Left lung (tissue), 4 donors: ENCODE measurements at regions not wholly inside any gene's neighbourhood (a gene's known extent, or its start where the extent isn't known, plus 50 kb on each side); places are given as distances from the start of the nearest gene placed in this dataset.
"Not testable (repeated sequence)": the region's sequence is repeated elsewhere in the genome, so short reads cannot be mapped to it uniquely, and the experiment has no call there.

ENCODE experiments used
- ATAC-seq: fragments of 200-7000 bp; cut with Tn5 transposase; one replicate; pipeline ENCODE4 v1.9.1; 2020; ENCODE audit warnings: moderate library complexity
- DNase-seq, 4 donors: peaks; one replicate each; pipeline ENCODE4 v3.0.0-alpha.2; 2013 to 2020
- H3K27ac ChIP-seq, 2 donors: fragments of 200-600 bp; sonication (generic) in 1 of 2; one replicate each; pipeline versions ENCODE4 v1.5.0 to v1.8.0; 2020 to 2021
- H3K27me3 ChIP-seq, 2 donors: fragments of 200-600 bp; sonication (generic) in 1 of 2; one replicate each; pipeline versions ENCODE4 v1.5.0 to v1.8.0; 2020 to 2021
- H3K36me3 ChIP-seq, 2 donors: fragments of 200-600 bp; sonication (generic) in 1 of 2; one replicate each; pipeline versions ENCODE4 v1.5.0 to v1.8.0; 2020 to 2021
- H3K4me1 ChIP-seq, 2 donors: fragments of 200-600 bp; one replicate each; pipeline ENCODE4 v1.8.0; 2021
- H3K4me3 ChIP-seq, 2 donors: fragments of 200-600 bp; sonication (generic) in 1 of 2; one replicate each; pipeline versions ENCODE4 v1.5.0 to v1.8.0; 2020 to 2021; ENCODE audit warnings: mild to moderate bottlenecking in 1 of 2
- H3K9me3 ChIP-seq, 2 donors: fragments of 200-600 bp; sonication (generic) in 1 of 2; one replicate each; pipeline versions ENCODE4 v1.5.0 to v1.8.0; 2020 to 2021
- CTCF ChIP-seq, 2 donors: fragments of 200-600 bp; sonication (generic) in 1 of 2; IDR thresholded peaks; one replicate each; pipeline versions ENCODE4 v1.5.0 to v1.8.0; 2021; ENCODE audit warnings: antibody characterized with exemption in 2 of 2
- intact Hi-C, 2 donors: fragments of 100-400 bp; cut with DNase I; formaldehyde crosslinking; loops; one replicate each; pipeline versions ENCODE4 v1.11.2 to v1.14.2; 2022
- donor health status: DM: no; HTN: yes; CAD: no.
- donor health status: DM: no; HTN: no; CAD: no.

GRCh38 chr5:40355181-40355580 lies 324.5 kb upstream of the PTGER4 start:
- peak in 1 of 4 donors; percentile 59 for DNase-seq
- H3K4me3 ChIP-seq = no peak overlapping the region
- H3K27me3 ChIP-seq = no peaks in the 10 kb centered on the region
- no peak overlapping the region for H3K27ac ChIP-seq
- no peak for ATAC-seq
- H3K9me3 ChIP-seq = peaks cover 0 to 6% of the 10 kb centered on the region in 2 donors
- TF ChIP-seq CTCF (IDR thresholded peaks at IDR 0.05) = no peak
- peaks cover 4 to 11% of the 10 kb centered on the region in 2 donors for H3K4me1 ChIP-seq
- H3K36me3 ChIP-seq = no peaks in the 10 kb centered on the region
- intact Hi-C loops = no loop called here

GRCh38 chr5:40354171-40354570 lies 325.5 kb upstream of the PTGER4 start:
- ATAC-seq (no peak), DNase-seq (no peak)
- Histone ChIP-seq H3K27ac (no peak overlapping the region), H3K27me3 (no peaks in the 10 kb centered on the region), H3K36me3 (no peaks in the 10 kb centered on the region), H3K9me3 (peaks cover 0 to 16% of the 10 kb centered on the region in 2 donors), H3K4me3 (no peak overlapping the region), H3K4me1 (peaks cover 4 to 11% of the 10 kb centered on the region in 2 donors)
- no peak for TF ChIP-seq CTCF (IDR thresholded peaks at IDR 0.05)
- intact Hi-C loops = no loop called here

- H3K4me1 ChIP-seq = peaks cover 4 to 11% of the 10 kb centered on the region in 2 donors
- no peaks in the 10 kb centered on the region for H3K27me3 ChIP-seq
- TF ChIP-seq CTCF (IDR thresholded peaks at IDR 0.05) = no peak
- no peak overlapping the region for H3K27ac ChIP-seq
- no peaks in the 10 kb centered on the region for H3K36me3 ChIP-seq
- DNase-seq (no peak), ATAC-seq (no peak)
- H3K4me3 ChIP-seq = no peak overlapping the region
- peaks cover 0 to 17% of the 10 kb centered on the region in 2 donors for H3K9me3 ChIP-seq
- intact Hi-C loops = no loop called here
Measured at GRCh38 chr5:40353442-40353841, 326.3 kb upstream of the PTGER4 start.

- H3K36me3 ChIP-seq = no peaks in the 10 kb centered on the region
- ATAC-seq (no peak), DNase-seq (no peak)
- no peak overlapping the region for H3K27ac ChIP-seq
- H3K27me3 ChIP-seq = no peaks in the 10 kb centered on the region
- no peak overlapping the region for H3K4me3 ChIP-seq
- peaks cover 0 to 17% of the 10 kb centered on the region in 2 donors for H3K9me3 ChIP-seq
- TF ChIP-seq CTCF (IDR thresholded peaks at IDR 0.05) = no peak
- intact Hi-C loops = no loop called here
- no peaks in the 10 kb centered on the region for H3K4me1 ChIP-seq
Measured at GRCh38 chr5:40347981-40348725, 331.6 kb upstream of the PTGER4 start.

- no peak for TF ChIP-seq CTCF (IDR thresholded peaks at IDR 0.05)
- Histone ChIP-seq H3K4me1 (no peaks in the 10 kb centered on the region), H3K36me3 (no peaks in the 10 kb centered on the region), H3K4me3 (no peak overlapping the region), H3K9me3 (peaks cover 0 to 14% of the 10 kb centered on the region in 2 donors), H3K27ac (no peak overlapping the region), H3K27me3 (no peaks in the 10 kb centered on the region)
- intact Hi-C loops = no loop called here
- no peak for DNase-seq
- ATAC-seq = no peak
Measured at GRCh38 chr5:40346901-40347300, 332.8 kb upstream of the PTGER4 start.

- ATAC-seq, H3K36me3 ChIP-seq, H3K27me3 ChIP-seq, H3K9me3 ChIP-seq, intact Hi-C loops, DNase-seq, H3K4me1 ChIP-seq, H3K27ac ChIP-seq, H3K4me3 ChIP-seq: not testable (repeated sequence)
Measured at GRCh38 chr5:40338434-40338833, 341.3 kb upstream of the PTGER4 start.
